GM10248 (cell line): ENCODE measurements at regions not wholly inside any gene's neighbourhood (a gene's known extent, or its start where the extent isn't known, plus 50 kb on each side); places are given as distances from the start of the nearest gene placed in this dataset.

ENCODE experiments used
- CTCF ChIA-PET: fragments of 300-600 bp; sonication (Branson Sonifier 250); formaldehyde crosslinking; extraction: SDS; loops from one replicate; lab custom pipeline; 2021; ENCODE audit warnings: antibody characterized with exemption; lab: Yijun Ruan, JAX
- POLR2A ChIA-PET: fragments of 350-650 bp; sonication (Branson Sonifier 250); formaldehyde crosslinking; extraction: SDS; loops from one replicate; lab custom pipeline; 2020; ENCODE audit warnings: antibody characterized with exemption; lab: Yijun Ruan, JAX
- DNase-seq: peaks from one replicate; pipeline ENCODE4 v3.0.0; 2012; ENCODE audit errors: extremely low spot score
- TF ChIP-seq, protein P1 (sequence below): IDR thresholded peaks from 2 replicates; pipeline ENCODE4 v1.5.1; 2012; ENCODE audit warnings: mild to moderate bottlenecking, low read depth; ENCODE audit errors: extremely low read depth, missing control alignments, control extremely low read depth

DNA sequence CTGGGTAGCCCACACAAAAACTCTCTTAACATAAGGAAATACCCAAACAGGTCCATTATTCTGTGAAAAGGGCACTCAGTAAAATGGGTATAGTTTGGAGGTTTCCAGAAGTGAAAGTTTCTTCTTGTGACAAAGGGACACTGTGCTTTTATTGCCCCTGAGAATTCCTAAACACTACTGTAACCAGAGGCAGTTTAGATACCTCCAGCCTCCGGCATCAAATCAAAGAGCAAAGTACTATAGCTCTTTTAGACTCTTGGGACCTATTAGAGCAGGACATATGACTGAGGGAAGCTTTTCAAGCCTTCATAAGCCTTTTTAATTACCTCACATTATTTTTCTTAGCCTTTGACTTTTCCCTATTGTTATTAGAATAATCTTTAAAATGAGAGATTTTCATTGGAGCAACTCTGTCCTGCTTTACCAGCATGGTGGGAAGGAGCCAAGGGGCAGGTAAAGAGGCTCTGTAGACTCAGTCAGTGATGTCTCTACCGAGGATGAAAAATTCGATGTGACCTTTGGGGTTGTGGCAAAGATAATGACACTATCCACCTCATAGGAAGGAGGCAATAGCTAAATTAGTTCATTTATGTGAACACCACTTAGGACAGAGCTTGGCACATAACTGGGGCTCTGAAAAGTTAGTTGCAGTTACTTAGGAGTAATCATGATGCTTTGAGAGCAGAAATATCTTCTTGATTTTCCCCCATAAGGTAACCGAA, 85.1 kb downstream of the IFNG start:
- POLR2A ChIA-PET: interaction anchor here (0.5 kb wide), 1 partner anchor 1029 kb away, joined by 6 read pairs; no protein-coding TSS in a partner anchor
- TF ChIP-seq, protein P1, sequence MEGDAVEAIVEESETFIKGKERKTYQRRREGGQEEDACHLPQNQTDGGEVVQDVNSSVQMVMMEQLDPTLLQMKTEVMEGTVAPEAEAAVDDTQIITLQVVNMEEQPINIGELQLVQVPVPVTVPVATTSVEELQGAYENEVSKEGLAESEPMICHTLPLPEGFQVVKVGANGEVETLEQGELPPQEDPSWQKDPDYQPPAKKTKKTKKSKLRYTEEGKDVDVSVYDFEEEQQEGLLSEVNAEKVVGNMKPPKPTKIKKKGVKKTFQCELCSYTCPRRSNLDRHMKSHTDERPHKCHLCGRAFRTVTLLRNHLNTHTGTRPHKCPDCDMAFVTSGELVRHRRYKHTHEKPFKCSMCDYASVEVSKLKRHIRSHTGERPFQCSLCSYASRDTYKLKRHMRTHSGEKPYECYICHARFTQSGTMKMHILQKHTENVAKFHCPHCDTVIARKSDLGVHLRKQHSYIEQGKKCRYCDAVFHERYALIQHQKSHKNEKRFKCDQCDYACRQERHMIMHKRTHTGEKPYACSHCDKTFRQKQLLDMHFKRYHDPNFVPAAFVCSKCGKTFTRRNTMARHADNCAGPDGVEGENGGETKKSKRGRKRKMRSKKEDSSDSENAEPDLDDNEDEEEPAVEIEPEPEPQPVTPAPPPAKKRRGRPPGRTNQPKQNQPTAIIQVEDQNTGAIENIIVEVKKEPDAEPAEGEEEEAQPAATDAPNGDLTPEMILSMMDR: no peak
- CTCF ChIA-PET: interaction anchor here (1.1 kb wide), 1 partner anchor 26 kb away, joined by 3 read pairs; no protein-coding TSS in a partner anchor
- no peak for DNase-seq

- CTCF ChIA-PET: no interaction called here
- POLR2A ChIA-PET: no interaction called here
- TF ChIP-seq, protein P1: no peak
- DNase-seq: no peak
Observed at GRCh38 chr12:68070957-68071356, 81.7 kb downstream of the IFNG-AS1 start.
